H1 (cell line): ENCODE measurements at regions not wholly inside any gene's neighbourhood (a gene's known extent, or its start where the extent isn't known, plus 50 kb on each side); places are given as distances from the start of the nearest gene placed in this dataset.

Experiments used
- E2F6 ChIP-seq: IDR thresholded peaks from 2 replicates; pipeline ENCODE4 v1.6.1; 2012; ENCODE audit warnings: inconsistent platforms
- EP300 ChIP-seq, 2 experiments: IDR thresholded peaks; 1 replicate in 1 of 2; 2 replicates in 1 of 2; pipeline ENCODE4 v1.6.1; 2011 to 2012; ENCODE audit warnings: low read depth in 2 of 2, low read length in 2 of 2, mild to moderate bottlenecking in 2 of 2, borderline replicate concordance in 1 of 2, inconsistent platforms in 1 of 2, moderate library complexity in 1 of 2
- EZH2 ChIP-seq: fragments of 200-600 bp; sonication (generic); IDR thresholded peaks from 2 replicates; pipeline ENCODE4 v1.7.1; 2012; ENCODE audit warnings: low read depth, mild to moderate bottlenecking, moderate library complexity, low read length, inconsistent platforms; ENCODE audit not compliant: severe bottlenecking
- POLR2AphosphoS5 ChIP-seq: IDR thresholded peaks from 2 replicates; pipeline ENCODE4 v1.6.1; 2011; ENCODE audit warnings: low read depth, low read length
- RAD21 ChIP-seq, 2 experiments: IDR thresholded peaks in 1 of 2; conservative IDR thresholded peaks in 1 of 2; 2 replicates each; pipeline ENCODE4 v1.6.1; 2011; ENCODE audit warnings: low read depth in 2 of 2, low read length in 2 of 2, improper control_type of control experiment in 1 of 2, inconsistent platforms in 1 of 2, mild to moderate bottlenecking in 1 of 2, moderate library complexity in 1 of 2
- SP2 ChIP-seq: IDR thresholded peaks from 2 replicates; pipeline ENCODE4 v1.6.1; 2012; ENCODE audit warnings: mild to moderate bottlenecking, low read length, inconsistent platforms
- TEAD4 ChIP-seq: IDR thresholded peaks from 2 replicates; pipeline ENCODE4 v1.6.1; 2012; ENCODE audit warnings: low read depth, low read length, inconsistent platforms, mixed read lengths
- YY1 ChIP-seq: IDR thresholded peaks from 2 replicates; pipeline ENCODE4 v1.6.1; 2011; ENCODE audit warnings: low read depth, mild to moderate bottlenecking, low read length
- TF ChIP-seq, protein P1 (sequence below): fragments of 300-600 bp; sonication (generic); IDR thresholded peaks from 2 replicates; pipeline ENCODE4 v1.7.1; 2012; ENCODE audit warnings: low read length, moderate library complexity, mild to moderate bottlenecking, inconsistent platforms; ENCODE audit not compliant: insufficient replicate concordance

GRCh38 chr14:97077687-97078086, 280.5 kb downstream of the VRK1 start (continued):
- TF ChIP-seq, protein P1, sequence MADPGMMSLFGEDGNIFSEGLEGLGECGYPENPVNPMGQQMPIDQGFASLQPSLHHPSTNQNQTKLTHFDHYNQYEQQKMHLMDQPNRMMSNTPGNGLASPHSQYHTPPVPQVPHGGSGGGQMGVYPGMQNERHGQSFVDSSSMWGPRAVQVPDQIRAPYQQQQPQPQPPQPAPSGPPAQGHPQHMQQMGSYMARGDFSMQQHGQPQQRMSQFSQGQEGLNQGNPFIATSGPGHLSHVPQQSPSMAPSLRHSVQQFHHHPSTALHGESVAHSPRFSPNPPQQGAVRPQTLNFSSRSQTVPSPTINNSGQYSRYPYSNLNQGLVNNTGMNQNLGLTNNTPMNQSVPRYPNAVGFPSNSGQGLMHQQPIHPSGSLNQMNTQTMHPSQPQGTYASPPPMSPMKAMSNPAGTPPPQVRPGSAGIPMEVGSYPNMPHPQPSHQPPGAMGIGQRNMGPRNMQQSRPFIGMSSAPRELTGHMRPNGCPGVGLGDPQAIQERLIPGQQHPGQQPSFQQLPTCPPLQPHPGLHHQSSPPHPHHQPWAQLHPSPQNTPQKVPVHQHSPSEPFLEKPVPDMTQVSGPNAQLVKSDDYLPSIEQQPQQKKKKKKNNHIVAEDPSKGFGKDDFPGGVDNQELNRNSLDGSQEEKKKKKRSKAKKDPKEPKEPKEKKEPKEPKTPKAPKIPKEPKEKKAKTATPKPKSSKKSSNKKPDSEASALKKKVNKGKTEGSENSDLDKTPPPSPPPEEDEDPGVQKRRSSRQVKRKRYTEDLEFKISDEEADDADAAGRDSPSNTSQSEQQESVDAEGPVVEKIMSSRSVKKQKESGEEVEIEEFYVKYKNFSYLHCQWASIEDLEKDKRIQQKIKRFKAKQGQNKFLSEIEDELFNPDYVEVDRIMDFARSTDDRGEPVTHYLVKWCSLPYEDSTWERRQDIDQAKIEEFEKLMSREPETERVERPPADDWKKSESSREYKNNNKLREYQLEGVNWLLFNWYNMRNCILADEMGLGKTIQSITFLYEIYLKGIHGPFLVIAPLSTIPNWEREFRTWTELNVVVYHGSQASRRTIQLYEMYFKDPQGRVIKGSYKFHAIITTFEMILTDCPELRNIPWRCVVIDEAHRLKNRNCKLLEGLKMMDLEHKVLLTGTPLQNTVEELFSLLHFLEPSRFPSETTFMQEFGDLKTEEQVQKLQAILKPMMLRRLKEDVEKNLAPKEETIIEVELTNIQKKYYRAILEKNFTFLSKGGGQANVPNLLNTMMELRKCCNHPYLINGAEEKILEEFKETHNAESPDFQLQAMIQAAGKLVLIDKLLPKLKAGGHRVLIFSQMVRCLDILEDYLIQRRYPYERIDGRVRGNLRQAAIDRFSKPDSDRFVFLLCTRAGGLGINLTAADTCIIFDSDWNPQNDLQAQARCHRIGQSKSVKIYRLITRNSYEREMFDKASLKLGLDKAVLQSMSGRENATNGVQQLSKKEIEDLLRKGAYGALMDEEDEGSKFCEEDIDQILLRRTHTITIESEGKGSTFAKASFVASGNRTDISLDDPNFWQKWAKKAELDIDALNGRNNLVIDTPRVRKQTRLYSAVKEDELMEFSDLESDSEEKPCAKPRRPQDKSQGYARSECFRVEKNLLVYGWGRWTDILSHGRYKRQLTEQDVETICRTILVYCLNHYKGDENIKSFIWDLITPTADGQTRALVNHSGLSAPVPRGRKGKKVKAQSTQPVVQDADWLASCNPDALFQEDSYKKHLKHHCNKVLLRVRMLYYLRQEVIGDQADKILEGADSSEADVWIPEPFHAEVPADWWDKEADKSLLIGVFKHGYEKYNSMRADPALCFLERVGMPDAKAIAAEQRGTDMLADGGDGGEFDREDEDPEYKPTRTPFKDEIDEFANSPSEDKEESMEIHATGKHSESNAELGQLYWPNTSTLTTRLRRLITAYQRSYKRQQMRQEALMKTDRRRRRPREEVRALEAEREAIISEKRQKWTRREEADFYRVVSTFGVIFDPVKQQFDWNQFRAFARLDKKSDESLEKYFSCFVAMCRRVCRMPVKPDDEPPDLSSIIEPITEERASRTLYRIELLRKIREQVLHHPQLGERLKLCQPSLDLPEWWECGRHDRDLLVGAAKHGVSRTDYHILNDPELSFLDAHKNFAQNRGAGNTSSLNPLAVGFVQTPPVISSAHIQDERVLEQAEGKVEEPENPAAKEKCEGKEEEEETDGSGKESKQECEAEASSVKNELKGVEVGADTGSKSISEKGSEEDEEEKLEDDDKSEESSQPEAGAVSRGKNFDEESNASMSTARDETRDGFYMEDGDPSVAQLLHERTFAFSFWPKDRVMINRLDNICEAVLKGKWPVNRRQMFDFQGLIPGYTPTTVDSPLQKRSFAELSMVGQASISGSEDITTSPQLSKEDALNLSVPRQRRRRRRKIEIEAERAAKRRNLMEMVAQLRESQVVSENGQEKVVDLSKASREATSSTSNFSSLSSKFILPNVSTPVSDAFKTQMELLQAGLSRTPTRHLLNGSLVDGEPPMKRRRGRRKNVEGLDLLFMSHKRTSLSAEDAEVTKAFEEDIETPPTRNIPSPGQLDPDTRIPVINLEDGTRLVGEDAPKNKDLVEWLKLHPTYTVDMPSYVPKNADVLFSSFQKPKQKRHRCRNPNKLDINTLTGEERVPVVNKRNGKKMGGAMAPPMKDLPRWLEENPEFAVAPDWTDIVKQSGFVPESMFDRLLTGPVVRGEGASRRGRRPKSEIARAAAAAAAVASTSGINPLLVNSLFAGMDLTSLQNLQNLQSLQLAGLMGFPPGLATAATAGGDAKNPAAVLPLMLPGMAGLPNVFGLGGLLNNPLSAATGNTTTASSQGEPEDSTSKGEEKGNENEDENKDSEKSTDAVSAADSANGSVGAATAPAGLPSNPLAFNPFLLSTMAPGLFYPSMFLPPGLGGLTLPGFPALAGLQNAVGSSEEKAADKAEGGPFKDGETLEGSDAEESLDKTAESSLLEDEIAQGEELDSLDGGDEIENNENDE: no peak
- TF ChIP-seq SP2: no peak
- TF ChIP-seq TEAD4: no peak
- TF ChIP-seq EP300 (IDR thresholded peaks at IDR 0.05; ENCODE audit: borderline replicate concordance in 1 of 2, low read depth in 2 of 2, low read length in 2 of 2): no peak
- no peak for TF ChIP-seq POLR2AphosphoS5
- TF ChIP-seq E2F6: no peak
- no peak for TF ChIP-seq RAD21 (IDR thresholded peaks at IDR 0.05 in 1 of 2, conservative IDR thresholded peaks at IDR 0.05 in 1 of 2; ENCODE audit: low read depth in 2 of 2, low read length in 2 of 2)
- TF ChIP-seq EZH2: no peak
- TF ChIP-seq YY1: no peak
- TF ChIP-seq, all 59 proteins: peak for 0
